BJ (cell line): ENCODE measurements at regions not wholly inside any gene's neighbourhood (a gene's known extent, or its start where the extent isn't known, plus 50 kb on each side); places are given as distances from the start of the nearest gene placed in this dataset.

Experiments
- CTCF ChIA-PET: fragments of 350-600 bp; formaldehyde crosslinking; extraction: SDS; loops from one replicate; lab custom pipeline; 2021; ENCODE audit warnings: antibody characterized with exemption, inconsistent platforms; lab: Yijun Ruan, JAX
- POLR2A ChIA-PET: fragments of 300-600 bp; sonication (Branson Sonifier 250); formaldehyde crosslinking; extraction: SDS; loops from one replicate; lab custom pipeline; 2021; ENCODE audit warnings: antibody characterized with exemption; lab: Charles Lee
- DNase-seq: peaks from one replicate; pipeline ENCODE4 v3.0.0-alpha.2; 2011; ENCODE audit warnings: low read depth
- H3K27me3 ChIP-seq: 2 replicates; pipeline ENCODE4 v1.6.0; 2011; ENCODE audit warnings: low read length; ENCODE audit not compliant: control insufficient read depth, insufficient read depth
- H3K36me3 ChIP-seq: 2 replicates; pipeline ENCODE4 v1.5.1; 2011; ENCODE audit warnings: low read length; ENCODE audit not compliant: control insufficient read depth, insufficient read depth
- H3K4me3 ChIP-seq: 2 replicates; pipeline ENCODE4 v1.5.1; 2011; ENCODE audit warnings: low read depth, mild to moderate bottlenecking, control low read depth, low read length
- TF ChIP-seq, protein P1 (sequence below): IDR thresholded peaks from 2 replicates; pipeline ENCODE4 v1.5.1; 2011; ENCODE audit warnings: low read depth, mild to moderate bottlenecking, control low read depth, inconsistent platforms, low read length, moderate library complexity; ENCODE audit not compliant: insufficient read depth

DNA sequence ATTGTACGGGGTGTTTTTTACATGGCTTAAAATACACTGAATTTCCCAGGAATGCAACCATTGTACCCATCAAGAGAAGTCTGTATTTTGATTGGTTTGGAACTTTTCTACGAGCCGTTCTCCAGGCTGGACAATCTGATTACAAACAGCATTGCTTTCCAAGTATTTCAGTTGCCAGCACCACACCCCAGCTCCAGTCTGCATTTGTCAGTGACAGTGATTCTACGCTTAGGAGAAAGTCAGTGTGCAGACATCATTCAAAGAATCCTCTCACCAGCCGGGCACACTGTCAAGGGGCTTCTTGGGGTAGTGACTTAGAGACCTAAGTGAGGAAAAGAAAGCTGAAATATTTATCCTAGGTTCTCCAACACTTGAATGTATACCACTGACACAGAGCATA lies 194.1 kb downstream of the ANAPC1 start:
- no peak overlapping the region for H3K4me3 ChIP-seq
- peaks cover 1% of the 10 kb centered on the region; the same call in 1 of the 2 replicates for H3K27me3 ChIP-seq
- POLR2A ChIA-PET = no interaction called here
- CTCF ChIA-PET = interaction anchor here (0.5 to 3.5 kb wide), 2 partner anchors 11 to 995 kb away, joined by 3 to 21 read pairs; no protein-coding TSS in a partner anchor
- no peak for DNase-seq
- TF ChIP-seq, protein P1, sequence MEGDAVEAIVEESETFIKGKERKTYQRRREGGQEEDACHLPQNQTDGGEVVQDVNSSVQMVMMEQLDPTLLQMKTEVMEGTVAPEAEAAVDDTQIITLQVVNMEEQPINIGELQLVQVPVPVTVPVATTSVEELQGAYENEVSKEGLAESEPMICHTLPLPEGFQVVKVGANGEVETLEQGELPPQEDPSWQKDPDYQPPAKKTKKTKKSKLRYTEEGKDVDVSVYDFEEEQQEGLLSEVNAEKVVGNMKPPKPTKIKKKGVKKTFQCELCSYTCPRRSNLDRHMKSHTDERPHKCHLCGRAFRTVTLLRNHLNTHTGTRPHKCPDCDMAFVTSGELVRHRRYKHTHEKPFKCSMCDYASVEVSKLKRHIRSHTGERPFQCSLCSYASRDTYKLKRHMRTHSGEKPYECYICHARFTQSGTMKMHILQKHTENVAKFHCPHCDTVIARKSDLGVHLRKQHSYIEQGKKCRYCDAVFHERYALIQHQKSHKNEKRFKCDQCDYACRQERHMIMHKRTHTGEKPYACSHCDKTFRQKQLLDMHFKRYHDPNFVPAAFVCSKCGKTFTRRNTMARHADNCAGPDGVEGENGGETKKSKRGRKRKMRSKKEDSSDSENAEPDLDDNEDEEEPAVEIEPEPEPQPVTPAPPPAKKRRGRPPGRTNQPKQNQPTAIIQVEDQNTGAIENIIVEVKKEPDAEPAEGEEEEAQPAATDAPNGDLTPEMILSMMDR = no peak
- no peaks in the 10 kb centered on the region for H3K36me3 ChIP-seq

DNA sequence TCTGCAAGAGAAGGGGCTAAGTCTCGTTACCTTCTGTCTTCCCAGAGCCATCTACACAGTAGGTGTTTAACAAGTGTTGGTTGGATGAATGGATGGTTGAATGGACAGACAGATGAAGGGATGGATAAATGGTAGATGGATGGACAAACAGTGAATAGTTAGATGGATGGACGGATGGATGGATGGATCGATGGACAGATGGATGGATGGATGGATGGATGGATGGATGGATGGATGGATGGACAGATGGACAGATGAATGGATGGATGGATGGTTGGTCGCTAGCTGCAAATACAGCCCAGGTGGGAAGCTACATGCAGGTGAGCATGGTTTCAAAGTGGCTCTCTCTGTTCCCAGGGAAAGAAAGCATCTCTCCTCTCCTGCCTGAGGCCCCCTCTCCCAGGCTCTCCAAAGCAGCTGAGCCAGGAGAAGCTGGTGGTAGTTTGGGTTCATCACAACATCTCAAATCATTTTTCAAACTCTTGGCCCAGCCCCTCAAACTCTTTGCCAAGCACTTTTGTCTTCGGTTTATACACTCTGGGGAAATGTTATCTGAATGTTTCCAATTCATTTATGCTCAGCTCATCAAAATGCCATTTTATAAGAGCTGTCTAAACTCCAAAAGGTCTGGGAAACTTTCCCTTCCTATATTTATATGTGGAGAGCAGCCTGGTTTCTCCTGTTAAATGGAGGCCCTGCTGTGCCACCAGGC lies 192.7 kb downstream of the ANAPC1 start:
- peaks cover 1% of the 10 kb centered on the region; the same call in 1 of the 2 replicates for H3K27me3 ChIP-seq
- ChIA-PET POLR2A (no interaction called here), CTCF (interaction anchor here (1.1 to 3.5 kb wide), 2 partner anchors 11 to 12 kb away, joined by 3 to 21 read pairs; no protein-coding TSS in a partner anchor)
- DNase-seq = no peak
- no peaks in the 10 kb centered on the region for H3K36me3 ChIP-seq
- no peak overlapping the region for H3K4me3 ChIP-seq
- TF ChIP-seq, protein P1 = no peak

DNA sequence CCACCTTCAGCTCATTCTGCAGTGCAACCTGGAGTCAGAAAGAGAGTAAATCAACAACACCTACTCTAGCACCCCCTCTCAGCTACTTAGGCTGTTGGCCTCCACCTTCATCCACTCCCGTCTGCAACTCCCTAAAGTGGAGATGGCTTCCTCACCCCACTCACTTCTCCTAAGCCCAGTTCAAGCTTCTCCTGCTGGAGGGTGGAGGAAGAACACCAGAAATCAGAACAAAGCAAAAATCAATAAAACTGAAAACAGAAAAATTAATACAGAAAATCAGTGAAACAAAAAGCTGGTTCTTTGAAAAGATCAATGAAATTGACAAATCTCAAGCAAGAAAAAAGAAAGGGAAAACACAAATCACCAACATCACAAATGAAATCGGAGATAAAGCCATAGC lies 191.7 kb downstream of the ANAPC1 start:
- CTCF ChIA-PET = interaction anchor here (1.1 to 3.5 kb wide), 2 partner anchors 10 to 13 kb away, joined by 3 to 21 read pairs; no protein-coding TSS in a partner anchor
- Histone ChIP-seq H3K36me3 (no peaks in the 10 kb centered on the region), H3K27me3 (peaks cover 1% of the 10 kb centered on the region; the same call in 1 of the 2 replicates), H3K4me3 (no peak overlapping the region)
- no peak for DNase-seq
- POLR2A ChIA-PET = no interaction called here
- TF ChIP-seq, protein P1 = no peak

DNA sequence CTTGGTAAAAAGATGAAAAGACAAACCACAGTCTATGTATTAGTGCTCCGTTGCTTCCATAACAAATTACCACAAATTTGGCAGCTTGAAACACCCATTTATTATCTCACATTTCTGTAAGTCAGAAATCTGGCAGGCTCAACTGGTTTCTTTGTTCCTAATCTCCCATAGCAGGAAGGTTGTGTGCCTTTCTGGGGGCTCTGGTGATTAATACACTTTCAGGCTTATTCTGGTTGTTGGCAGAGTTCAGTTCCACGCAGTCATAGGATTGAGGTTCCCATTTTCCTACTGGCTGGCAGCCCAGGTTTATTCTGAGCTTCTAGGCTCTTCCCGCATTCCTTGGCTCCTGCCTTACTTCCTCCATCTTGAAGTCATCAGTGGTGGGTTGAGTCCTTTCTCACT lies 189.3 kb downstream of the ANAPC1 start:
- POLR2A ChIA-PET = interaction anchor here (0.6 kb wide), 1 partner anchor 16 kb away, joined by 3 read pairs; no protein-coding TSS in a partner anchor
- Histone ChIP-seq H3K36me3 (no peaks in the 10 kb centered on the region), H3K27me3 (no peaks in the 10 kb centered on the region), H3K4me3 (no peak overlapping the region)
- DNase-seq = peak; percentile 72
- CTCF ChIA-PET = interaction anchor here (0.9 to 1.3 kb wide), 2 partner anchors 11 to 27 kb away, joined by 3 to 4 read pairs; no protein-coding TSS in a partner anchor
- TF ChIP-seq, protein P1 = no peak

DNA sequence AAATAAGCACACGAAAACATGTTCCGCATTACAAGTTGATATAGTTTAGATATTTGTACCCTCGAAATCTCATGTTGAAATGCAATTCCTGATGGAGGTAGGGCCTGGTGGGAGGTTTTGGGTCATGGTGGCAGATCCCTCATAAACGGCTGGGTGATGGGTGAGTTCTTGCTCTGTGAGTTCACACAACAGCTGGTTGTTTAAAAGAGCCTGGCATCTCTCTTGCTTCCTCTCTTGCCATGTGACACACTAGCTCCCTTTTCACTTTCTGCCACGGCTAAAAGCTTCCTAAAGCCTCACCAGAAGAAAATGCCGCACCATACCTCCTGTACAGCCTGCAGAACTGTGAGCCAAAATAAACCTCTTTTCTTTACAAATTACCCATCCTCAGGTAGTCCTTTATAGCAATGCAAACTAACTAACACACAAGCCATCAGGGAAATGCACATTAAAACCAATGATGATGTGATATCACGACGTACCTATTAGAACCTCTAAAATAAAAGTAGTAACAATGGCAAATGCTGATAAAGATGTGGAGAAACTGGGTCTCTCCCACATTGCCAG lies 188.5 kb downstream of the ANAPC1 start:
- POLR2A ChIA-PET = no interaction called here
- TF ChIP-seq, protein P1 = no peak
- CTCF ChIA-PET = interaction anchor here (0.7 to 1.3 kb wide), 2 partner anchors 9 to 12 kb away, joined by 3 read pairs; no protein-coding TSS in a partner anchor

More for the DNA sequence above, 188.5 kb downstream of the ANAPC1 start:
- H3K4me3 ChIP-seq = no peak overlapping the region
- no peaks in the 10 kb centered on the region for H3K36me3 ChIP-seq
- DNase-seq = no peak
- H3K27me3 ChIP-seq = no peaks in the 10 kb centered on the region
